GM20431 (cell line): ENCODE measurements at regions not wholly inside any gene's neighbourhood (a gene's known extent, or its start where the extent isn't known, plus 50 kb on each side); places are given as distances from the start of the nearest gene placed in this dataset.

Experiments used
- in situ Hi-C: fragments of 300-500 bp; cut with MseI, MboI; formaldehyde crosslinking; loops from one replicate; pipeline ENCODE4 v1.15.0; 2020; ENCODE audit warnings: low sequenced_read_pairs; ENCODE audit not compliant: unreplicated experiment

- in situ Hi-C loops, result no loop called here
These were observed 134.8 kb downstream of the DSEL start for GRCh38 chr18:67381608-67382150.

- in situ Hi-C loops, result no loop called here
These were observed 135.7 kb downstream of the DSEL start for GRCh38 chr18:67380867-67381266.

GRCh38 chr18:67379981-67380380 lies 136.5 kb downstream of the DSEL start:
- in situ Hi-C loops, result no loop called here

GRCh38 chr18:67376372-67376771 lies 140.1 kb downstream of the DSEL start:
- in situ Hi-C loops, result no loop called here

- in situ Hi-C loops, result no loop called here
These were observed 142.9 kb downstream of the DSEL start for GRCh38 chr18:67373636-67374035.

GRCh38 chr18:67367540-67367939 lies 149.0 kb downstream of the DSEL start:
- in situ Hi-C loops, result no loop called here

GRCh38 chr18:67363694-67364093 lies 152.8 kb downstream of the DSEL start:
- in situ Hi-C loops, result no loop called here

GRCh38 chr18:67362906-67363305 lies 153.6 kb downstream of the DSEL start:
- in situ Hi-C loops, result no loop called here

GRCh38 chr18:67359873-67360838 lies 156.4 kb downstream of the DSEL start:
- in situ Hi-C loops, result no loop called here

- in situ Hi-C loops, result no loop called here
These were observed 157.6 kb downstream of the DSEL start for GRCh38 chr18:67358947-67359346.

GRCh38 chr18:67354692-67355091 lies 161.8 kb downstream of the DSEL start:
- in situ Hi-C loops, result no loop called here

- in situ Hi-C loops, result no loop called here
These were observed 162.4 kb downstream of the DSEL start for GRCh38 chr18:67354091-67354490.

GRCh38 chr18:67347438-67347837 lies 169.1 kb downstream of the DSEL start:
- in situ Hi-C loops, result no loop called here

GRCh38 chr18:67342159-67342558 lies 174.4 kb downstream of the DSEL start:
- in situ Hi-C loops, result no loop called here

GRCh38 chr18:67337696-67338095 lies 178.8 kb downstream of the DSEL start:
- in situ Hi-C loops, result no loop called here

- in situ Hi-C loops, result no loop called here
These were observed 184.7 kb downstream of the DSEL start for GRCh38 chr18:67331857-67332256.

GRCh38 chr18:67319109-67319508 lies 197.4 kb downstream of the DSEL start:
- in situ Hi-C loops, result no loop called here

GRCh38 chr18:67318651-67319050 lies 197.9 kb downstream of the DSEL start:
- in situ Hi-C loops, result no loop called here

- in situ Hi-C loops, result no loop called here
These were observed 205.7 kb downstream of the DSEL start for GRCh38 chr18:67310826-67311225.

- in situ Hi-C loops, result no loop called here
These were observed 207.7 kb downstream of the DSEL start for GRCh38 chr18:67308819-67309218.

- in situ Hi-C loops, result no loop called here
These were observed 211.1 kb downstream of the DSEL start for GRCh38 chr18:67305466-67305865.

GRCh38 chr18:67302043-67302442 lies 214.5 kb downstream of the DSEL start:
- in situ Hi-C loops, result no loop called here
